ENCODE measurements at regions not wholly inside any gene's neighbourhood (a gene's known extent, or its start where the extent isn't known, plus 50 kb on each side); places are given as distances from the start of the nearest gene placed in this dataset.

DNA sequence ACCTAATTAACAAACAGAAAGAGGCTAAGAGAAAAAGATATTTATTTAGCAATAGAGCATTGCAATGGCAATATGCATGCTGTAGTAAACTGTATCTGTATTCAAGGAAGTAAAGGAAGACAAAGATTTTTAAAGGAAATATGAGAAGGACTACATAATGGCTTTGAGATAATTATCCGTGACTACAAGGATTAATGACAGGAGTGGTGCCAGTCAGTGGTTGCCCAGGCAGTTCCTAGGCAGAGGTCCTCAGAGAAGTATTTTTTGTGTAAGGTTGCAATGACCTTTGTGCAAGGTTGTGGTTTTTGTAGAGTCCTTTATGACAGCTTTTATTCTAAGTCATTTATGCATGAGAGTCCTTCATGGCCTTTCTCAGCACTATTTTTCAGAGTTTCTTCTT, 711.1 kb upstream of the CHRM3 start:
- DNase-seq (ENCODE audit: insufficient read length, low spot score) = no peak
- FAIRE-seq = no peak

DNA sequence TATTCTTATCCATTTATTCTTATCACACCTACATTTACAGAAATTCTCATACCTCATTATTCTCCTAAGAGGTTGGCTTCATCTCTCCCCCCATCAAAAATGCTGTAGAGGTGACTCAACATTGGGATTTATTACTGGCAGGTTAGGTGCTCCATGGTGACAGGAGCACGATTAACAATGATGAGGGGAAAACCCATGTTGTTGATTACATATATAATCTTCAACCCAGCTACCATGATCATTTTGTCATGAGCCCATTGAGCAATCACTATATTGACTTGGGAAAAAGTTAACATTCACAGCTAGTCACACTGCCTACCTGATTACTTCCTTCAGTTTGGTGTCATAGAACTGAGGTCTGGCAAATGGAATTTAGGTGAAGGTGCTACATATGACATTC, 712.1 kb upstream of the CHRM3 start:
- FAIRE-seq (no peak), DNase-seq (ENCODE audit: insufficient read length, low spot score) (no peak)

DNA sequence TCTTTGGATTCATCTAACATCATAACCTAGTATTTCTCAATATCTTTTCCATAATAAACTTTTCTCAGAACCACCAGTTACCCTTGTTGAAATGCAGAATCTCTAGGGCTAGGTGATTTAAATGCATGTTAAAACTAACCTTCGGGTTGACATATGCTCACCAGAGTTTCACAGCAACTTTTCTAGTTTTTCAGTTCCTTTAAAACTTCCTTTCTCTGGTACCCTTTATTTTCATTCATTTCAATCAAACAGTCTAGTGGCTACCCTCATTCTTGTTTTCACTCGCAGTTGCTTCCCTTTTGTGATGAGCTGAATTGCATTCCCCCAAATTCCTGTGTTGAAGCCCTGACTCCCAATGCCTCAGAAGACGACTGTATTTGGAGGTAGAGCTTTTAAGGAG, 712.8 kb upstream of the CHRM3 start:
- DNase-seq (ENCODE audit: insufficient read length, low spot score) (no peak), FAIRE-seq (no peak)

DNA sequence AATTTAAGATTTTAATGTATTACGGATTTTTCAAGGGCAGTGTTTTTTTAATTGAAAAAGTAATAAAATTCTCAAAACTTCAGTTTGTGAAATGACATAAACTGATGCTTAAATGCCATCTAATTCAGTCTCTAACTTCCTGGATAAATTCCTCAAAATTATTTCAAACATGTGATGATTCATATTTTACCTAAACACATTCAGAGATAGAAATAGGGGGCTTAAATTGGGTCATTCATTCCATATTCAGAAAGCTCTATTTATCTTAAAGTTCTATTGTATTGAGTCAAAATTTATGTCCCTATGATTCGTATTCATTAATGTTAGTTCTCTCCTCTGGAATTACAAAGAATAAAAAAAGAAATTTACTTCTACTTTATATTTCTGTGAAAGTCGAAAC, 713.6 kb upstream of the CHRM3 start:
- DNase-seq (ENCODE audit: insufficient read length, low spot score) = no peak
- FAIRE-seq = no peak

DNA sequence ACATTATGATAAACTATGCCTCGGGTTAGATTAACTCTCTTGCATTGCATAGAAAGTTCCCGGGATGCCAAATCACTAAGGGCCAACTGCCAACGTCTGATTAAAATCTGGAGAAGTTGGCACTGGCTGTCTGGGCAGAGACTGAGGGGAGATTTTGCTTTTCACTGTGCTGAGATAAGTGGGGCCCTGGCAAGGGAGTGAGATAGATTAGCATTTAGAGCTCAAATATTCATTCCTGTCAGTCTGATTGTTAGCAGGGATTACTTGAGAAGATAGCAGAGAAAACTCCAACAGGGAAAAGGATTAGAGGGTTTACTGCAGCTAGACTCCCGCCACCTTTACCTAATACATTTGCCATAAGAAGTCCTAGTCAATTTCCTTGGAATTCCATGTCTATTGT, 714.1 kb upstream of the CHRM3 start:
- no peak for FAIRE-seq
- DNase-seq (ENCODE audit: insufficient read length, low spot score) = no peak

DNA sequence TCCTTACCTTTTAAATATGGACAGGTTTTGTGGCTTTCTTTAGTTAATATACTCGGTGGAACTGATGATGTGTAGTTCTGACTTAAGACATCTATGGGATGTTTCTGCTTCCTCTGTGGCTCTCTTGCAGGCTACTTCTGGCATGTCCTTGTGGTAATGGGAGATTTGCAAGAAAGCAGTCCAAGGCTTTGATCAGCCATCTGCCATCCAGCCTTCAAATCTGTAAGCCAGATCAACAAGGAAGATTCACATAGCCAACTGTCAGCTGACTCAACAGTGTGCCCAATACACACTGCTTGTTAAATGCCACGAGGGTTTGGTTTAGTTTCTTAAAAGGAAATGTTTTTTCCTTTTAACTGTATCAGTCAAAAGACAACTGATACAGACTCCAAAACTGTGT, 722.2 kb upstream of the CHRM3 start:
- DNase-seq (ENCODE audit: insufficient read length, low spot score) = no peak
- FAIRE-seq = no peak

DNA sequence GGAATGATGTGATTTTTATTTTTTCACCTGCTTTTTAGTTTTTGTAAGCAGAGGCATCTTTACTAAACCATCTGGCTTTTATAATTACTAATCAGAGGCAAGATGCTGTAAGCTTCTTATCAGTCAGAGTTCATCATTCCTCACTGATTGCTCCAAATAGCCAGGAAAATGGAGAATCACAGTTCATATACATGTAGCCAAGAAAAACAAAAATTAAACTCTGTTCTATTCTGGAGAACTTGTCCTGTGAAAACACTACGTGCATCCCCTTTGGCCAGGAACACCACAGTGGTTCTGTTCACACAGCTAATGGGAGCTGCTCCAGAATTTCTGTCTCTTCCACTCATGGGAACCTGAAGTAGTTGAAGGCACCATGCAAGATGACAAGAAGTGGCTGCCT, 725.5 kb upstream of the CHRM3 start:
- FAIRE-seq (no peak), DNase-seq (ENCODE audit: insufficient read length, low spot score) (no peak)

DNA sequence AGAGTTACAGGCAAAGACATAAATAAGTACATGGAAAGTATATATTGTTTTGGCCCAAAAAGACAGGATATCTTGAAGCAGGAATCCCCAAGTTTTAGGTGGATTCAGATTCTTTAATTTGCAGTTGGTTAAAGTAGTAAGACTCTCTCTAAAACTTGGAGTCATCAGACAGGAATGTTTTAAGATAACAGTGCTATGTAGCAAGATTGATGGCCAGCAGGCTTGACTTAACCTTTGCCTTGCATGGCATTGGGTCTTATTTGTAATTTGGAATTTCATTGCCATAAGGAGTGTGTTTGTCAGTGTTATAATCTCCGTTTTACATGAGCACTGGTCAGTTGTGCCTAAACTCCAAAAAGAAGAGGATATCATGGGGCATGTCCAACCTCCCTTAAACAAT, 727.6 kb upstream of the CHRM3 start:
- DNase-seq (ENCODE audit: insufficient read length, low spot score) (peak; percentile 46), FAIRE-seq (peak; percentile 68)

DNA sequence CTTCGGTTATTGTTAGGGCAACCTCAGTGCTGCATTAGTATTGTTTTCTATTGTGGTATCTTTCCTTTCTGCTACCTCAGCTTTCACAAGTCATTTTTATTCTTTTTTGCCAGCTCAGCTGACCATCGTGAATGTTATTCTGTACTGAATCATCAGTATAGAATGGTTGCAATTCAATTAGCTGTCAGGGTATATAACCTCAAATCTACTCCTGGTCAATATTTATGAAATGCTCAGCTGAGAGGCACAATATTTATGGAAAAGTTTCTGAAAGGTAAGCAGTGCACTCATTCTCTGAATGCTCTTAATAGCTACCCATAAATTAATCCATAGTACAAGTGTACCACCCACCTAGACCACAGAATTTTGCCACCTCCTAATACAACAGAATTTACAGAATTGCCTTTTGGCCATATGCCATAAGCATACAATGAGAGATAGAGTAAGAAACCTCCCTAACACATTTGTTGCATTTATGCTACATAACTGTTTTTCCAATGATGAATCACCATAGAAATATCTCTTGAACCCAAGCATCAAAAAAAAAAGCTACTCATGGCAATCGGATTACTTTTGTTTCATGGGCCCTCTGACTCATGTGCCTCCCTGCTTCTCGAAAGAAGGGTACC, 732.6 kb upstream of the CHRM3 start:
- peak; percentile 41 for DNase-seq (ENCODE audit: insufficient read length, low spot score)
- FAIRE-seq = peak; percentile 92

DNA sequence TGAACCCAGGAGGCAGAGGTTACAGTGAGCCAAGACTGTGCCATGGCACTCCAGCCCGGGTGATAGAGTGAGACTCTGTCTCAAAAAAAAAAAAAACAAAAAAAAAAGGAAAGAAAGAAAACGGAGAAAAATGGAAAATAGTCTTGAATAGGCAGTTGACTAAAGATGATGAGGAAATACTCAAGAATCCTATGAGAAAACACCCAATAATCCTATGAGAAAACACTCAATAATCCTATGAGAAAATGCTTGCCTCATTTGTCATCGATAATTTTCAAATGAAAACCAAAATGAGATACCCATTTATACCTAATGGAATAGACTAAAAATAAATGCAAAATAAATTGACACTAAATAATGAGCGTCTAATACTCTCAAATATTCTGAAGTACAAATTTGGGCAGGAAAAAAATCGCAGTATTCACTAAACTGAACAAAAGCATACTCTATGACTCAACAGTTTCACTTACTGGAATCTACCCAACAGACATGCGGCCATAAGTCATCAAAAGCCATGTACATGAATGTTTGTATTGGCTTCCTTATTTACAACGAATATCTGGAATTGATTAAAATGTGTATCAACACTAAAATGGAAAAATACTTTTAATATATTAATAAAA, 733.9 kb upstream of the CHRM3 start:
- DNase-seq (ENCODE audit: insufficient read length, low spot score) (no peak), FAIRE-seq (no peak)

DNA sequence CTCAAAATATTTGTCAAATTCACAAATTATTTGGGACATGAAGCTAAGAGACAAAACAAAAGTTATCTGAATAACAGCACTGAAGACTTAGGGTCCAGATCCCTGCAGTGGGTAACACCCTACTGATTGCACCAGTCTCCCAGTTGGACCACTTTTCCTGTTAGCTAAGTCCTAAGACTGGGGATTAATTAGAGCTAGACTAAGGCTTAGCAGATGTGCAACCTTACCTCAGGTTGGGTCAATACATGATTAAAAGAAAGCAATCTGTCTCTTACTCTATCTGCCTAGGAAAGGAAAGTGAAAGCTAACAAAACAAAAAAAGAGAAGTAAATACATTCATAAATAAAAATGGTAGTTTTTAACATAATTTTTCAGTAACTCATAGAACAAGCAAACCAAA, 737.2 kb upstream of the CHRM3 start:
- no peak for FAIRE-seq
- no peak for DNase-seq (ENCODE audit: insufficient read length, low spot score)

DNA sequence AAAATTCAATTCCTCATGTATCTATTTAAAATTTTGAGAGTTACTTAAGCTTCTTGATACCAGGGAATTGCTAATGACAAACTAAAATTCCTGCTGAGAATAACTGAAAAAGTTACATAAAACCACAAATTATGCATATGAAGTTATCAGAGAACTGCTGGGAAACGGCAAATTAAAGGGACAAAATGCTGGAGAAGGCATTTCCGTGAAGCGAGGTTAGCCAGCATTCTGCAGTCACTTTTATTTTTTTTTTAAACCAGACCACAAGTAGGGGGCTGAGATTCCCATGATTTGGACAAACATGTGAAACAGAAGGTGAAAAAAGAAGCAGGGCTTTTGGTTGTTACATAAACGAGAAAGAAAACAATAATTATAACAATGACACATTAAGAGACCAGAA, 737.6 kb upstream of the CHRM3 start:
- FAIRE-seq (no peak), DNase-seq (ENCODE audit: insufficient read length, low spot score) (no peak)

DNA sequence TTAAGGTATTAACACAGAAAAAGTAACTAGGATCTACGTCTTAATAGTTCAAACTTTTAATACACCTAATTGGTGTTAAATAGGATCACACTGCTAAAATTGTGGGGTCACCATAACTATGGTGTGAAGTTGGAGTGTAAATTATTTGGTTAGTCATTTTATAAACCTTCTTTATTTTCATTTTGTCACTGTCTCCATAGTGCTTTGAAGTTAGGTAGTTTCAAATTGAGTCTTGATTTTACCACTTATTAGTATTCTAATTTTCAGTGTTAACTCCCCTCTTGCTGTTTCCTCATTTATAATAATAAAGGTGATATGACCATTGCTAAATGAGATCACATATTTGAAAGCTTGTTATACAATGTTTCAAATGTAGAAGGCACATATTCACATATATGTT, 738.1 kb upstream of the CHRM3 start:
- DNase-seq (ENCODE audit: insufficient read length, low spot score) (no peak), FAIRE-seq (no peak)

DNA sequence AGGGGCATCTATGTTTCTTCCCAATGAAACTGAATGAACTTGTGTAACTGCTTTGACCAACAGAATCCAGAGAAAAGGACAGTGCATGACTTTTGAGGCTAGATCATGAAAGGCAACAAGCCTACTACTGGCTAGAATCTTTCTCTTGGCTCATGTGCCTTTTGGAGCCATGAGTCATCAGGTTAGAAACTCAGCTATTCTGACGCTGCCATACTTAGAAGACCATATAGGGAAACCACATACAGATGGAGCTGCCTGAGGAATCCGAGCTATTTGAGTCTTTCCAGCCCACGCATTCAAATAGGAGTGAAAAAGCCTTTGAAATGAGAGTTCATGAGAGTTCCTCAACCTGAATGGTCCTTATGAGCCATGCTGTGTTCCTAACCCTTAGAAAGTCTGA, 738.5 kb upstream of the CHRM3 start:
- peak; percentile 75 for DNase-seq (ENCODE audit: insufficient read length, low spot score)
- peak; percentile 74 for FAIRE-seq

DNA sequence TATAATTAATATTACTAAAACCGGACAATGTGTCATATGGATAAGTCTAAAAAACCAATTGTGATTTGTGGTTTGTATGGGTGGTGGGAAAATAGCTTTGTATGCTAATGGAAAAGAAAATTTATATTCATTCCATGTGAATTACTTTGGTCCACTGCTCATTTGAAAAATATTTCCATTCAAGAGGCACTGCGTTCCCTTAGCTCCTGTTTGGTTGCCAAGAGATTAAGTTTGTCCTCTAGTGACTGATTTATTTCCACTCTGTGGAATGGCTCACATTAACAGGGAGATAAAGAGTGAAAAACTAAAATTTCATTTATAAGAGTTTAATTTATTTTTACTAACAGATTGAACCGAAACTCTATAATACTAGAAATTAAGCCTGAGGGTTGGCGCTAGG, 744.1 kb upstream of the CHRM3 start:
- FAIRE-seq (no peak), DNase-seq (ENCODE audit: insufficient read length, low spot score) (peak; percentile 34)

DNA sequence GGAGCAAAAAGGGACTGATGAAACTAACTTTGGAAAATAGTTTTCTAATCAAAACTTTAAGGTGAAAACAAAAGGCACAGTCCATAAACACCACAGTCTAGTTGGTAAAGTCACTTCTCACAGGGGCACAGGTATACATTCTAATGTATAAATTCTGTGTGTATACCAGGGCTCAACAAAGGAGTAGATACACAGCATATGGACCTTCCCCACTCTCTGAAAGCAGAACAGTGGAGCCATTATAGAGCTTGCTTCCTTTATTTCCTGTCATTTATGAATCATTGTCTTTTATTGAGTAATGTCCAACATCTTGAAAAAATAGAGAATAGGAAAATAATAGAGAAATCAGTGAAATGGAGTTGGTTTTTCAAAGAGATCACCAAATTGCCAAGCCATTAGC, 746.5 kb upstream of the CHRM3 start:
- FAIRE-seq = no peak
- DNase-seq (ENCODE audit: insufficient read length, low spot score) = no peak

DNA sequence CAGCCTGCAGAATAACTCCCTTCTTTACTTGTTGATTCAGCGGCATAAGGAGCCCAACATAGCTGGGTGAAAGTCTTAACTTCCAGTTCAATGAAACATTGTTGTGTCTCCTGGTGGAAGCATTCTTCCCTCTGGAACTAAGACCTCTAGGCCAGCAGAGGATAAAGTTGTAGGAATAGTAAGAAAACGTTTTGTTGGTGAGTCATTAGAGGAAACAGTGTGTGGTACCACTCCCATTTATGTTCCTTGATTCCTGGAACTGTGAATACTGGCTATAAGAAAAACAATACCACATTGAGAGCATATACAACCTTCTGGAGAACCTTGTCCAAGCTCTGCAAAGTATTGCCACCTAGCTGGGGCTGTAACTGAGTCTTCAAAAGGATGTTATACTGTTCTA, 737.4 kb upstream of the ZP4 start:
- no peak for DNase-seq (ENCODE audit: insufficient read length, low spot score)

DNA sequence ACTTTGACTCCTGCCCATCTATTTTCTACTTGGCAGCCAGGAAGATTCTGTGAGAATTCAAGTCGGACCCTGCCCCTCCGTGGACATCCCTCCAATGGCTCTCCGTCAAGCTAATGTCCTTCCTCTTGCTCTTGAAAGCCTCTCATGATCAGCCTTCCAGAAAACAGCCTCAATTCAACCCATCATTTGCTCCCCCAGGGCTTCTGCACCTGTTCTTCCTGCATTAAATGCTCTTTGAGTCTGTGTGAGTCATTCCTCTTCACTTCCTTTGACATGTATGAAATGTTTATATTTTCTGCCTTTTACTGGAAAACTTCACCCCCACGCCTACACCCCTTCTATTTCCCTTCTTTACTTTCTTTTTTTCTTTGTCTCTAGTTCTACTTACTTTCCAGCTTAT, 734.1 kb upstream of the ZP4 start:
- no peak for DNase-seq (ENCODE audit: insufficient read length, low spot score)
- no peak for FAIRE-seq

More for the DNA sequence above, 737.4 kb upstream of the ZP4 start:
- no peak for FAIRE-seq

DNA sequence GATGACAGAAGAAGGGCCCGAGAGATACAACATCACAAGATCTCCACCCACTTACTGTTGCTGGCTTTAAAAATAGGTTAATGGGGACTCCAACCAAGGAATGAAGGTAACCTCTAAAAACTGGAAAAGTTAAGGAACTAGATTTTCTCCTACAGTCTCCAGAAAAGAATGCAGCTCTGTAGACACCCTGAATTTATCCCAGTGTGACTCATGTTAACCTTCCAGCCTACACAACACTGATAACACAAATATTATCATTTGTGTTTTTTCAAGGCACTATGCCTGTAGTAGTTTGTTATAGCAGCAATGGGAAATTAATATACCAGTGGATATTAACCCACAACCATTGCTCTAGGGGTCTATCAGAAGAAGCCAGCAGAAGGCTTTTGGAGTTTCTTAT, 730.7 kb upstream of the ZP4 start:
- DNase-seq (ENCODE audit: insufficient read length, low spot score) (no peak), FAIRE-seq (no peak)

DNA sequence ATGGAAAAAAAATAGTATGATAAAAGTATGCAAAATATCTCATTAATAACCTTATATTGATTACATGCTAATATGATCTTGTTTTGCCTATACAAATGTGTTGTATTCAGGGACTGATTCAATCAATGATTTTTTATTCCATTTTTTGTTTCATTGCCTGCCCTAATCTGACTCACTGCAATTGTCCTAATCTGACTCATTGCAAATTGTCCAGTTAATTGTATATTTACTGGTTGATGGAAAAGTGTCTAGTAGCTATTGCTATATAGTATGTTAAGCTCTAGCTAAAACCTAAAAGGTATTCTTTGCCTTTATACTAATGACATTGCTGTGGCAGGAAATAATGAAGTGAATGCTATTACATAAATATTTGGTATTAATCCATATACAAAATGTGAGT, 728.9 kb upstream of the ZP4 start:
- no peak for FAIRE-seq
- no peak for DNase-seq (ENCODE audit: insufficient read length, low spot score)

DNA sequence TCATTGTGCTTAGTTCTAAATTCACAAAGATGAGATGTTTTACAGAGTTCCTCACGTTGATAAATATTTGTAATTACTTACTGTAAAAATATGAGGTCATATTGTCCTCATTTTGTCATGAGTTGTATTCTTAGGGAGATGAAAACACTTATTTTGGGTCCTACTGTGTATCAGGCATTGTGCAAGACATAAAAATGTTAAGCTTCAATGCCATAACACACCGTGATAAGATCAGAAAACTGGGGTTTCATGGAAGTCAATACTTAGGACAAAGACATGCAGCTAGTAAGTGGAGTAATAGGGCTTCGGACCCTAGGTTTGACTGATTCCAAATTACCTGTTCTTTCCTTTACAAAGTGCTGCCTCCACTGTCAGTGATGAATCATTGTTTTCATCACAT, 720.7 kb upstream of the ZP4 start:
- DNase-seq (ENCODE audit: insufficient read length, low spot score) (no peak), FAIRE-seq (no peak)

DNA sequence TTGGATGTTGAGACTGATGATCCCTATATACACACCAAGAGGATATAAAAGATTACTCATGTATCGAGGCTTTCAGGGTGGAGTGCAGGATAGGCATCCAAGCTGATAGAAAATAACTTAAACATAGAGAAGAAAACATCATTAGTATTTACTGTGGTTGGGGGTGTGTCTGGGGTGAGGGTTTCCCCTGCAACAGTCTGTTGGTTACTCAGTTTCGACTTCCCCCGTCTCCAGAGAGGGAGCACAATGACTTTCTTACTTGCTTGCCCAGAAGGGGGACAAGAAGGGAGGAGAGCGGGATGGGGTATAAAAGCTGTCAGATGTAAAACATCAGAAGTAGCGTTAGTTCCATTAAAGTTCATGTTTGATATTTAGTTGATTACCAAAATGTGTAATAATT, 717.4 kb upstream of the ZP4 start:
- FAIRE-seq (no peak), DNase-seq (ENCODE audit: insufficient read length, low spot score) (no peak)

DNA sequence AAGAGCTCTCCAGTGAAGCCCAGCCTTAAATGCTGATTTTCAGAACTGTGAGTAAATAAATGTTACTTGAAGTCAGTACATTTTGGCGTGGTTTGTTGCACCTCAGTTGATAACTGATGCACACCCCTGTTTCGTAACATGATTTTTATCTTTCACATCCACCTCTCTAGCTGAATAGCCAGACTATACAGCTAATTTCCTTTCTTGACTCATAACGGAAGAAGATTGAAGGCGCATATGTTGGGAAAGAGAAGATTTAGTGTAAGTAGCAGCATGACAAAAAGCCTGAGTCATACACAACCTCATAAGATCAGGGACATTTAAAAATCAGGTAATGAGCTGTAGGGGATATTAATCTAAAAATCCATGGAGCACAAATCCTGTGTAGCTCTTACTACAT, 716.2 kb upstream of the ZP4 start:
- peak; percentile 52 for DNase-seq (ENCODE audit: insufficient read length, low spot score)
- no peak for FAIRE-seq

Measured in HTR-8/SVneo (cell line).